ENCODE measurements at regions not wholly inside any gene's neighbourhood (a gene's known extent, or its start where the extent isn't known, plus 50 kb on each side); places are given as distances from the start of the nearest gene placed in this dataset.
"Not testable (repeated sequence)": the region's sequence is repeated elsewhere in the genome, so short reads cannot be mapped to it uniquely, and the experiment has no call there.

DNA sequence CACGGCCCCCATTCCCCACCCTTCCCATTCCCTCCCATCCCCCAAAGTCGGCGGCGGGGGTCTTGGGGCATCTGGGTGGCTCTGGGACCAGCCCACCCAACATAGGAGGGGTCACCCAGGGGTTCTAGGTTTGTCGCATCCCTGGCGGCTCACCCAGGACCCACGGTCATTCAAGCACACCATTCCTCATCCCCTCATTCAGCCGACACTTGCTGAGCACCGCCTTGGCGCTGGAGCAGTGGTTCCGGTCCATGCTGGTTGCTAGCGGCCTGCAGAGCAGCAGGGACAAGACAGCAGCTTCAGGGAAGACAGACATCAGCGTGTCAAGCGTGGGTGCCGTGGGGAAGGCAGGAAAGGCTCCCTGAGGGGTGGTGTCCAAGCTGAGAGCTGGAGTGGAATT lies 50.5 kb upstream of the OTOS start:
- H3K4me3 ChIP-seq, result no peak overlapping the region

DNA sequence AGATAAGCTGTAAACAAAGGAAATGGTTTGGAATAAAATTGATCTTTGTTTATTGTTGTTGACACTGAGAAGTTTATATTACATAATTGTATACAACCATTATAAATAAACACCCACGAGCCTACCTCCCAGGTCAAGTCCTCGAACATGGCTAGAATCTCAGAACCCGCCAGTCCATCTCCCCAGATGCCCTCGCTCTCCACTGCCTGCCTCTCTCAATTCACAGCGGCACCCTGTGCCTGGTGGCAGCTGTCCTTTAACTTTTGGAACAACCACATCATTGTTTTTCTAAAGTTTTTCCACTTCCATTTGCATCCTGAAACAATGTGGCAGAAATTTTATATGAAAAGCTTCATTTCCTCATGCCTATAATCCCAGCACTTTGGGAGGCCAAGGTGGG lies 52.2 kb upstream of the OTOS start:
- no peak overlapping the region for H3K4me3 ChIP-seq
- H3K36me3 ChIP-seq, result no peaks in the 10 kb centered on the region
- H3K9me3 ChIP-seq, result no peaks in the 10 kb centered on the region
- intact Hi-C loops (cut with DNase I), result no loop called here
- no peak for DNase-seq (ENCODE audit: extremely low spot score in 2 of 2)
- no peaks in the 10 kb centered on the region for H3K4me1 ChIP-seq
- no peak overlapping the region for H3K27ac ChIP-seq
- H3K27me3 ChIP-seq, result no peaks in the 10 kb centered on the region
- TF ChIP-seq POLR2A (IDR thresholded peaks at IDR 0.05) (no peak), POLR2AphosphoS5 (IDR thresholded peaks at IDR 0.05; ENCODE audit: insufficient read depth in 1 of 2, low read depth in 1 of 2) (no peak)
- TF ChIP-seq, protein P1, sequence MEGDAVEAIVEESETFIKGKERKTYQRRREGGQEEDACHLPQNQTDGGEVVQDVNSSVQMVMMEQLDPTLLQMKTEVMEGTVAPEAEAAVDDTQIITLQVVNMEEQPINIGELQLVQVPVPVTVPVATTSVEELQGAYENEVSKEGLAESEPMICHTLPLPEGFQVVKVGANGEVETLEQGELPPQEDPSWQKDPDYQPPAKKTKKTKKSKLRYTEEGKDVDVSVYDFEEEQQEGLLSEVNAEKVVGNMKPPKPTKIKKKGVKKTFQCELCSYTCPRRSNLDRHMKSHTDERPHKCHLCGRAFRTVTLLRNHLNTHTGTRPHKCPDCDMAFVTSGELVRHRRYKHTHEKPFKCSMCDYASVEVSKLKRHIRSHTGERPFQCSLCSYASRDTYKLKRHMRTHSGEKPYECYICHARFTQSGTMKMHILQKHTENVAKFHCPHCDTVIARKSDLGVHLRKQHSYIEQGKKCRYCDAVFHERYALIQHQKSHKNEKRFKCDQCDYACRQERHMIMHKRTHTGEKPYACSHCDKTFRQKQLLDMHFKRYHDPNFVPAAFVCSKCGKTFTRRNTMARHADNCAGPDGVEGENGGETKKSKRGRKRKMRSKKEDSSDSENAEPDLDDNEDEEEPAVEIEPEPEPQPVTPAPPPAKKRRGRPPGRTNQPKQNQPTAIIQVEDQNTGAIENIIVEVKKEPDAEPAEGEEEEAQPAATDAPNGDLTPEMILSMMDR (IDR thresholded peaks at IDR 0.05), result no peak

More for the DNA sequence above, 50.5 kb upstream of the OTOS start:
- intact Hi-C loops (cut with DNase I), result no loop called here
- Histone ChIP-seq H3K27ac (no peak overlapping the region), H3K36me3 (no peaks in the 10 kb centered on the region), H3K4me1 (no peaks in the 10 kb centered on the region), H3K9me3 (no peaks in the 10 kb centered on the region), H3K27me3 (no peaks in the 10 kb centered on the region)
- no peak for DNase-seq (ENCODE audit: extremely low spot score in 2 of 2)
- TF ChIP-seq POLR2AphosphoS5 (IDR thresholded peaks at IDR 0.05; ENCODE audit: insufficient read depth in 1 of 2, low read depth in 1 of 2) (no peak), POLR2A (IDR thresholded peaks at IDR 0.05) (no peak)
- TF ChIP-seq, protein P1 (IDR thresholded peaks at IDR 0.05), result no peak

DNA sequence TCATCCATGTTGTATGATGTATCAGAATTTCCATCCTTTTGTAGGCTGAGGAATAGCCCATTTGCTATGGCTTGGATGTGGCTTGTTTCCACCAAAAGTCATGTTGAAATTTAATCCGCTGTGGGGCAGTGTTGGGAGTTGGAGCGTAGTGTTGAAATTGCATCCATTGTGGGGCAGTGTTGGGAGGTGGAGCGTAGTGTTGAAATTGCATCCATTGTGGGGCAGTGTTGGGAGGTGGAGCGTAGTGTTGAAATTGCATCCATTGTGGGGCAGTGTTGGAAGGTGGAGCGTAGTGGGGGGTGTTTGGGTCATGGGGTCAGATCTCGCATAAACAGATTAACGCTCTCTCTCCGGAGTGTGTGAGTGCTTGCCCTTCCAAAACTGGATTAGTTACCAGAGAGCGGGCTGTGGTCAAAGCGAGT lies 53.9 kb upstream of the OTOS start:
- H3K27ac ChIP-seq; H3K36me3 ChIP-seq; H3K27me3 ChIP-seq; intact Hi-C loops (cut with DNase I); H3K9me3 ChIP-seq; H3K4me1 ChIP-seq; DNase-seq (ENCODE audit: extremely low spot score in 2 of 2); H3K4me3 ChIP-seq: not testable (repeated sequence)

DNA sequence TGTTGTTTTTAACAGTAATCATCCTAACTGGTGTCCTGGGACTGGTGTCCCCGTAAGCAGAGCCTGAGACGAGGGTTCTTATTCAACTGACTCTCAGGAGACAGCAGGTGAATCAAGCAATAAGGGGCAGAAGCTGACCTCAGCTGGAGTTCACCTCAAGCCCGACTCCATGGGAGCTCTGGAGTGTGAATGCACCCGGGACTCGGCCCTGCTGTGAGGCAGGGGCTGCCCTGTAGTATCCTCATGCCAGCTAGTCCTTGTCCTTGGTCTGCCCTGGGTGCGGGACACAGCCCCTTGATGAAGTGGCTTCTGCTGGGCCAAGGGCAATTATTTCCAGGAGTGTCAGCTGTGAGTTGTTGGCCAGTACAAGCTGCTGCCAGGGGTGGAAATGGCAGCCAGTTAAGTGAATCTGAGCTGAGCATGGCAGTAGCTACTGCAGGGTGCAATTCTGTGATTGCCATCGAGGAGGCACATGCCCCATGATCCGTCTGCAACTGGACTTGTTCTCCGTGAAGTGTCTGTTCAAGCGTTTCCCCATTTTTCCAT lies 54.9 kb upstream of the OTOS start:
- no peaks in the 10 kb centered on the region for H3K27me3 ChIP-seq
- intact Hi-C loops (cut with DNase I), result no loop called here
- H3K4me3 ChIP-seq, result no peak overlapping the region
- no peak overlapping the region for H3K27ac ChIP-seq
- no peaks in the 10 kb centered on the region for H3K9me3 ChIP-seq
- no peak for DNase-seq (ENCODE audit: extremely low spot score in 2 of 2)
- TF ChIP-seq POLR2AphosphoS5 (IDR thresholded peaks at IDR 0.05; ENCODE audit: insufficient read depth in 1 of 2, low read depth in 1 of 2) (no peak), POLR2A (IDR thresholded peaks at IDR 0.05) (no peak)
- no peaks in the 10 kb centered on the region for H3K4me1 ChIP-seq
- no peaks in the 10 kb centered on the region for H3K36me3 ChIP-seq

DNA sequence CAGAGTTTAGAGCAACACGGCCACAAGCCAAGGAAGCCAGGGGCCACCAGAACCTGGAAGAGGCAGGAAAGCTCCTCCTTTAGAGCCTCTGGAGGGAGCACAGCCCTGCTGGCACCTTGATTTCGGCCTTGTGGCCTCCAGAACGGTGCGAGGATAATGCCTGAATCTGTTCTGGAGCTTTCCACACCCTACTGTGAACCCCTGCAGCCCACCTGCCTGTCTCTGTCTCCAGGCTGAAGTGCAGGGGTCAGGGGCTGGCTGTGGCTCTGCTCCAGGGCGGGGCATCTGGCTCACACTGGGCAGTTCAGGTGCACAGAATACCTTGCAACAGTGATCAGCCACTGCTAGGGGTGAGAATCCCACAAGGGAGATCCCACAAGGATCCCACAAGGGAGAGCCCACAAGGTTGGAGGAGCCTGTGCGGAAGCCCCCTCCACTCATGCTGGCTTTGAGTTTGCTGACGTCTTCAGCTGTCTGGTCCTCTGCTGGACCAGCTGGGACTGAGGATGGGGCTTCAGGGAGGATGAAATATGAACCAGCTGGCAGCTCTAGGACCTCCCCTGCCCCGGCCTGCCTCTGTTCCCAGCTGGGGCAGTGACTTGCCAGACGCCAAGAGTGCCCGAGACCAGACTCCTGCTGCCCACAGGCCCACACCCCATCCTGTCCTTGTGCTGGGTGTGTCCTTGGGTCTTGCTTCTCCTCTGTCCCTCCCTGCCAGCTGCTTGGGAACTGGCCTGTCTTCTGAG lies 56.4 kb upstream of the OTOS start:
- Histone ChIP-seq H3K27ac (no peak overlapping the region), H3K4me3 (no peak overlapping the region), H3K27me3 (no peaks in the 10 kb centered on the region), H3K36me3 (no peaks in the 10 kb centered on the region), H3K9me3 (no peaks in the 10 kb centered on the region), H3K4me1 (no peaks in the 10 kb centered on the region)
- intact Hi-C loops (cut with DNase I), result no loop called here
- no peak for DNase-seq (ENCODE audit: extremely low spot score in 2 of 2)
- TF ChIP-seq POLR2AphosphoS5 (IDR thresholded peaks at IDR 0.05; ENCODE audit: insufficient read depth in 1 of 2, low read depth in 1 of 2) (no peak), POLR2A (IDR thresholded peaks at IDR 0.05) (no peak)
- TF ChIP-seq, protein P1 (IDR thresholded peaks at IDR 0.05), result no peak

DNA sequence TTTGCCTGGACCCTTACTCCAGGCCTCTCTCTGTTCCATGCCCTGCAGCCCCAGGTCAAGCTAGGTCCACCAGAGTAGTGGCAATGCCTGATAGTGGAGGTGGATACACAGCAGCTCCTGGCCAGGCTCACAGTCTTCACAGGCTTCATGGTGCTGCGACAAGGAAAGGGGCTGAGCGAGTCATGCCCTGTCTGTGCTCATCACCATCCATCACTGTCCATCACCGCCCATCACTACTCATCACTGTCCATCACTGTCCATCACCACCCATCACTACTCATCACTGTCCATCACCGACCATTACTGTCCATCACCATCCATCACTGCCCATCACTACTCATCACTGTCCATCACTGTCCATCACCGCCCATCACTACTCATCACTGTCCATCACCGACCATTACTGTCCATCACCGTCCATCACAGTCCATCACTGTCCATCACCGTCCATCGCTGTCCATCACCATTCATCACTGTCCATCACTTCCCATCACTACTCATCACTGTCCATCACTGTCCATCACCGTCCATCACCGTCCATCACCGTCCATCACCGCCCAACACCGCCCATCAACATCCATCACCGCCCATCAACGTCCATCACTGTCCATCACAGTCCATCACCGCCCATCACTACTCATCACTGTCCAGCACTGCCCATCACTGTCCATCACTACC lies 57.1 kb upstream of the OTOS start:
- intact Hi-C loops (cut with DNase I), result no loop called here
- H3K4me3 ChIP-seq, result no peak overlapping the region
- H3K9me3 ChIP-seq, result no peaks in the 10 kb centered on the region
- H3K4me1 ChIP-seq, result no peaks in the 10 kb centered on the region
- no peaks in the 10 kb centered on the region for H3K36me3 ChIP-seq
- no peak for DNase-seq (ENCODE audit: extremely low spot score in 2 of 2)
- TF ChIP-seq POLR2AphosphoS5 (IDR thresholded peaks at IDR 0.05; ENCODE audit: insufficient read depth in 1 of 2, low read depth in 1 of 2), result no peak
- TF ChIP-seq, protein P1 (IDR thresholded peaks at IDR 0.05), result no peak
- no peak for TF ChIP-seq POLR2A (IDR thresholded peaks at IDR 0.05)
- no peak overlapping the region for H3K27ac ChIP-seq
- H3K27me3 ChIP-seq, result no peaks in the 10 kb centered on the region
